GM18951 (cell line): ENCODE measurements at regions not wholly inside any gene's neighbourhood (a gene's known extent, or its start where the extent isn't known, plus 50 kb on each side); places are given as distances from the start of the nearest gene placed in this dataset.

Source experiments
- POLR2A ChIP-seq: IDR thresholded peaks from 4 replicates; pipeline ENCODE4 v1.6.1; 2011; ENCODE audit warnings: mild to moderate bottlenecking; ENCODE audit not compliant: insufficient read length, insufficient read depth; ENCODE audit errors: extremely low read depth
- in situ Hi-C: fragments of 300-500 bp; cut with MboI; formaldehyde crosslinking; loops from one replicate; pipeline ENCODE4 v1.12.0; 2022; ENCODE audit warnings: low sequenced_read_pairs, mixed read lengths, inconsistent platforms; ENCODE audit not compliant: unreplicated experiment

GRCh38 chr10:86600296-86600695 lies 54.1 kb upstream of the OPN4 start:
- TF ChIP-seq POLR2A: no peak
- in situ Hi-C loops: no loop called here

GRCh38 chr10:86601956-86602602 lies 52.3 kb upstream of the OPN4 start:
- no peak for TF ChIP-seq POLR2A
- in situ Hi-C loops: no loop called here

GRCh38 chr10:86603256-86603655 lies 51.1 kb upstream of the OPN4 start:
- in situ Hi-C loops: no loop called here

More at GRCh38 chr10:86603256-86603655, 51.1 kb upstream of the OPN4 start:
- no peak for TF ChIP-seq POLR2A
